ENCODE measurements at regions not wholly inside any gene's neighbourhood (a gene's known extent, or its start where the extent isn't known, plus 50 kb on each side); places are given as distances from the start of the nearest gene placed in this dataset.

DNA sequence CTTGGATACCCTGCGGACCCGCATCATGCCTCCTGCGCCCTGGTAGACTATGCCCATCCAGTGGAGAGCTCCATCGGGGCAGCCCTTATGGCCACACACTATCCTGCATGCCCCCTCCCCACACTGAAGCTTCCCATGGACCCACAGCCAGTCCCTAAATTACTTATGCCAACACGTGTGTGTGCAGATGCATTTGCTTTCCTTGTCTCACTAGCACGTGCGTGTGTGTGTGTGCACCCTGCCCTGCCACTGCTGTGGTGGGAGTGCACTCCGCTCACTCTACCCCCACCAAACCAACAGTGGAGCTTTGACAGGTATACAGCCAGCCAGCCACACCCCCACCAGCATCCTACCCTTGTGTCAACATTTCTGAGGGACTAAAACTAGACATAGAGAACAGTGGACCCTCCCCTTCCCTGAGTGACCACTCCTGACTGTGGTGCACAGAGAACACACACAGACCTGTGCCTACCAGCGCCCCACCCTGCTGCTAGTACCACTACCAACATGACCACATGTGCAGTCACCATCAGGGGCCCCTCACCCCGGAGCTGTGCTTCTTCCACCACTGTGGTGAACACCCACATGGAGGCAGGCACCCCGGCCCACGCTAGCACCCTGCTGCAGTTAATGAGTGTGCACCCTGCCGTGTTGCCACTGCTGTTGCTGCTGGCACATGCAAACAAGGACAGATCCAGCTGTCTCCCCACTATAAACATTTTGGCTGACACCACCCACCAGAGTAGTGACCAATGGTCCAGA, 310.8 kb downstream of the GABRB3 start:
- H3K4me3 ChIP-seq = no peak overlapping the region
- 0% methylated on average over 4 of the region's 13 CpGs for WGBS (ENCODE audit: missing lambda C conversion rate)
- DNase-seq (ENCODE audit: low read depth in 1 of 2, low spot score in 1 of 2) (no peak), ATAC-seq (no peak), FAIRE-seq (no peak)
- no peak for TF ChIP-seq CEBPB (IDR thresholded peaks at IDR 0.05)
- TF ChIP-seq HOXB13 (CRISPR knock-in tag; IDR thresholded peaks at IDR 0.05; ENCODE audit: low read depth) = no peak
- no peak for TF ChIP-seq RARB (CRISPR knock-in tag; IDR thresholded peaks at IDR 0.05)
- TF ChIP-seq SMC3 (IDR thresholded peaks at IDR 0.05) = no peak
- TF ChIP-seq ZFP36 (IDR thresholded peaks at IDR 0.05; ENCODE audit: borderline replicate concordance, partially characterized antibody) = no peak
- TF ChIP-seq, protein P1, sequence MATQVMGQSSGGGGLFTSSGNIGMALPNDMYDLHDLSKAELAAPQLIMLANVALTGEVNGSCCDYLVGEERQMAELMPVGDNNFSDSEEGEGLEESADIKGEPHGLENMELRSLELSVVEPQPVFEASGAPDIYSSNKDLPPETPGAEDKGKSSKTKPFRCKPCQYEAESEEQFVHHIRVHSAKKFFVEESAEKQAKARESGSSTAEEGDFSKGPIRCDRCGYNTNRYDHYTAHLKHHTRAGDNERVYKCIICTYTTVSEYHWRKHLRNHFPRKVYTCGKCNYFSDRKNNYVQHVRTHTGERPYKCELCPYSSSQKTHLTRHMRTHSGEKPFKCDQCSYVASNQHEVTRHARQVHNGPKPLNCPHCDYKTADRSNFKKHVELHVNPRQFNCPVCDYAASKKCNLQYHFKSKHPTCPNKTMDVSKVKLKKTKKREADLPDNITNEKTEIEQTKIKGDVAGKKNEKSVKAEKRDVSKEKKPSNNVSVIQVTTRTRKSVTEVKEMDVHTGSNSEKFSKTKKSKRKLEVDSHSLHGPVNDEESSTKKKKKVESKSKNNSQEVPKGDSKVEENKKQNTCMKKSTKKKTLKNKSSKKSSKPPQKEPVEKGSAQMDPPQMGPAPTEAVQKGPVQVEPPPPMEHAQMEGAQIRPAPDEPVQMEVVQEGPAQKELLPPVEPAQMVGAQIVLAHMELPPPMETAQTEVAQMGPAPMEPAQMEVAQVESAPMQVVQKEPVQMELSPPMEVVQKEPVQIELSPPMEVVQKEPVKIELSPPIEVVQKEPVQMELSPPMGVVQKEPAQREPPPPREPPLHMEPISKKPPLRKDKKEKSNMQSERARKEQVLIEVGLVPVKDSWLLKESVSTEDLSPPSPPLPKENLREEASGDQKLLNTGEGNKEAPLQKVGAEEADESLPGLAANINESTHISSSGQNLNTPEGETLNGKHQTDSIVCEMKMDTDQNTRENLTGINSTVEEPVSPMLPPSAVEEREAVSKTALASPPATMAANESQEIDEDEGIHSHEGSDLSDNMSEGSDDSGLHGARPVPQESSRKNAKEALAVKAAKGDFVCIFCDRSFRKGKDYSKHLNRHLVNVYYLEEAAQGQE (IDR thresholded peaks at IDR 0.05) = no peak
- TF ChIP-seq MYC (IDR thresholded peaks at IDR 0.05; ENCODE audit: borderline replicate concordance, low read length) = no peak
- no peak for TF ChIP-seq POLR2AphosphoS2 (conservative IDR thresholded peaks at IDR 0.05; ENCODE audit: low read length)
- no peaks in the 10 kb centered on the region for H3K4me1 ChIP-seq
- H3K4me2 ChIP-seq = no peak overlapping the region
- ChIA-PET CTCF (no interaction called here), POLR2A (no interaction called here)
- no peaks in the 10 kb centered on the region for H3K9me3 ChIP-seq
- H3K27ac ChIP-seq = no peak overlapping the region

- DNase-seq (ENCODE audit: low read depth in 1 of 2, low spot score in 1 of 2) (no peak), ATAC-seq (no peak), FAIRE-seq (no peak)
- no peaks in the 10 kb centered on the region for H3K9me3 ChIP-seq
- TF ChIP-seq RARB (CRISPR knock-in tag; IDR thresholded peaks at IDR 0.05) (no peak), CEBPB (IDR thresholded peaks at IDR 0.05) (no peak), ZSCAN20 (CRISPR knock-in tag; IDR thresholded peaks at IDR 0.05) (no peak), SMC3 (IDR thresholded peaks at IDR 0.05) (no peak), MAFK (IDR thresholded peaks at IDR 0.05; ENCODE audit: partially characterized antibody) (no peak), NR3C1 (IDR thresholded peaks at IDR 0.05) (no peak), TFCP2L1 (CRISPR knock-in tag; IDR thresholded peaks at IDR 0.05) (no peak), FOXS1 (CRISPR knock-in tag; IDR thresholded peaks at IDR 0.05) (no peak), ESRRA (IDR thresholded peaks at IDR 0.05; ENCODE audit: borderline replicate concordance, low read length) (no peak), CBX8 (IDR thresholded peaks at IDR 0.05) (no peak), CBX2 (IDR thresholded peaks at IDR 0.05; ENCODE audit: borderline replicate concordance, low read depth) (no peak), JUNB (IDR thresholded peaks at IDR 0.05) (no peak), NPAS2 (CRISPR knock-in tag; IDR thresholded peaks at IDR 0.05; ENCODE audit: borderline replicate concordance) (no peak), POLR2AphosphoS2 (conservative IDR thresholded peaks at IDR 0.05; ENCODE audit: low read length) (no peak), MYC (IDR thresholded peaks at IDR 0.05; ENCODE audit: borderline replicate concordance, low read length) (no peak), KDM5A (IDR thresholded peaks at IDR 0.05) (no peak), ZFP36 (IDR thresholded peaks at IDR 0.05; ENCODE audit: borderline replicate concordance, partially characterized antibody) (no peak), JUN (IDR thresholded peaks at IDR 0.05) (no peak), SREBF2 (IDR thresholded peaks at IDR 0.05) (no peak)
- TF ChIP-seq, protein P2, sequence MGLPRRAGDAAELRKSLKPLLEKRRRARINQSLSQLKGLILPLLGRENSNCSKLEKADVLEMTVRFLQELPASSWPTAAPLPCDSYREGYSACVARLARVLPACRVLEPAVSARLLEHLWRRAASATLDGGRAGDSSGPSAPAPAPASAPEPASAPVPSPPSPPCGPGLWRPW (IDR thresholded peaks at IDR 0.05) = no peak
- ChIA-PET CTCF (no interaction called here), POLR2A (no interaction called here)
- H3K4me1 ChIP-seq = no peaks in the 10 kb centered on the region
- WGBS (ENCODE audit: missing lambda C conversion rate) = 0% methylated on average over 2 of the region's 2 CpGs
- H3K4me2 ChIP-seq = no peak overlapping the region
- H3K27ac ChIP-seq = no peak overlapping the region
- no peak overlapping the region for H3K4me3 ChIP-seq
Measured at GRCh38 chr15:26460165-26460564, 312.7 kb downstream of the GABRB3 start.

Measured in A549 (cell line).